Uterus (tissue), 3 donors: ENCODE measurements at regions not wholly inside any gene's neighbourhood (a gene's known extent, or its start where the extent isn't known, plus 50 kb on each side); places are given as distances from the start of the nearest gene placed in this dataset.

Experiments used
- DNase-seq, 2 donors: peaks; one replicate each; pipeline ENCODE4 v3.0.0-alpha.2; 2019 to 2020
- H3K27ac ChIP-seq, 2 donors: fragments of 200-600 bp; sonication (generic); 1 replicate in 1 of 2; 2 replicates in 1 of 2; pipeline ENCODE4 v1.5.1; 2016 to 2018
- H3K27me3 ChIP-seq, 2 donors: fragments of 200-600 bp; sonication (generic); one replicate each; pipeline ENCODE4 v1.5.1; 2018 to 2019; ENCODE audit warnings: control low read depth in 1 of 2
- H3K36me3 ChIP-seq, 2 donors: fragments of 200-600 bp; sonication (generic); one replicate each; pipeline ENCODE4 v1.5.1; 2019; ENCODE audit warnings: control low read depth in 1 of 2
- H3K4me1 ChIP-seq, 2 donors: fragments of 200-600 bp; sonication (generic); one replicate each; pipeline ENCODE4 v1.5.1; 2018 to 2019; ENCODE audit warnings: control low read depth in 1 of 2
- H3K4me3 ChIP-seq, 2 donors: fragments of 200-600 bp; sonication (generic); 1 replicate in 1 of 2; 2 replicates in 1 of 2; pipeline ENCODE4 v1.5.1; 2018 to 2019; ENCODE audit warnings: mild to moderate bottlenecking in 1 of 2
- H3K9me3 ChIP-seq, 2 donors: fragments of 200-600 bp; sonication (generic); one replicate each; pipeline ENCODE4 v1.5.1; 2019; ENCODE audit warnings: control low read depth in 1 of 2
- CTCF ChIP-seq, 4 experiments: fragments of 200-600 bp in 2 of 4; fragments of 450-650 bp in 2 of 4; sonication (generic) in 2 of 4; IDR thresholded peaks; one replicate each; pipeline ENCODE4 v1.5.1; 2016 to 2019; ENCODE audit warnings: antibody characterized with exemption in 4 of 4, mild to moderate bottlenecking in 2 of 4, moderate library complexity in 1 of 4
- POLR2A ChIP-seq, 2 donors: fragments of 450-650 bp; IDR thresholded peaks; one replicate each; pipeline ENCODE4 v1.6.1; 2016; ENCODE audit warnings: antibody characterized with exemption in 2 of 2, mild to moderate bottlenecking in 1 of 2, moderate library complexity in 1 of 2
- intact Hi-C: fragments of 100-400 bp; cut with DNase I; formaldehyde crosslinking; loops from one replicate; pipeline ENCODE4 v1.15.1; 2023; ENCODE audit warnings: low total_unique reads
- donor health status: DM: yes; HTN: yes; CAD: no.

GRCh38 chr18:78849458-78849857, 130.2 kb upstream of the SALL3 start:
- no peak for TF ChIP-seq CTCF (IDR thresholded peaks at IDR 0.05)
- TF ChIP-seq POLR2A (IDR thresholded peaks at IDR 0.05), result no peak
- no peaks in the 10 kb centered on the region for H3K4me1 ChIP-seq
- no peaks in the 10 kb centered on the region for H3K27me3 ChIP-seq
- H3K4me3 ChIP-seq, result no peak overlapping the region
- no peaks in the 10 kb centered on the region for H3K36me3 ChIP-seq
- H3K9me3 ChIP-seq, result no peaks in the 10 kb centered on the region
- intact Hi-C loops, result no loop called here
- no peak for DNase-seq
- H3K27ac ChIP-seq, result no peak overlapping the region

DNA sequence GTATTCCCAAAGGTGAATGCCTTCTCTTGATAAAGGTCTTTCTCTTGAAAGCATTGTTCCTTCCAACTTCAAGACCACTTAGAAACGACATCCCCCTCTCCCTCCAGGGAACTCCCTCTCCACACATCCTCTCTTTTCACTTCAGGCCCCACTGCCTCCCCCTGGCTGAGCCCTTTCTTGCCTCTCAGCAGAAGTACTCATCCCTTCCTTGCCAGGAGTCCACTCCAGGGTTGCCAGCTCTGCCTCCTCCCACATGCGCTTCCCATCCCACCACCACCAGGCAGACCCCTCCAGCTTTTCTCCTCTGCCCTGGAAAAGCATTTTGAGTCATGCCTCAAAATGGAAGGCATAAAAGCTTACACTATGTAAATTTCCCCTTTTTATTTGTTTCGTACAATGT, 126.3 kb upstream of the SALL3 start:
- no peak overlapping the region for H3K4me3 ChIP-seq
- intact Hi-C loops, result no loop called here
- no peak overlapping the region for H3K27ac ChIP-seq
- DNase-seq, result no peak
- H3K27me3 ChIP-seq, result no peaks in the 10 kb centered on the region
- no peak for TF ChIP-seq CTCF (IDR thresholded peaks at IDR 0.05)
- TF ChIP-seq POLR2A (IDR thresholded peaks at IDR 0.05), result no peak
- H3K9me3 ChIP-seq, result no peaks in the 10 kb centered on the region
- no peaks in the 10 kb centered on the region for H3K36me3 ChIP-seq
- no peaks in the 10 kb centered on the region for H3K4me1 ChIP-seq

GRCh38 chr18:78855188-78855587, 124.4 kb upstream of the SALL3 start:
- no peaks in the 10 kb centered on the region for H3K36me3 ChIP-seq
- no peaks in the 10 kb centered on the region for H3K9me3 ChIP-seq
- no peaks in the 10 kb centered on the region for H3K4me1 ChIP-seq
- H3K27ac ChIP-seq, result no peak overlapping the region
- H3K27me3 ChIP-seq, result no peaks in the 10 kb centered on the region
- intact Hi-C loops, result no loop called here
- no peak for DNase-seq
- TF ChIP-seq CTCF (IDR thresholded peaks at IDR 0.05) (no peak), POLR2A (IDR thresholded peaks at IDR 0.05) (no peak)
- no peak overlapping the region for H3K4me3 ChIP-seq

GRCh38 chr18:78856569-78857313, 122.9 kb upstream of the SALL3 start:
- TF ChIP-seq POLR2A (IDR thresholded peaks at IDR 0.05) (no peak), CTCF (IDR thresholded peaks at IDR 0.05) (no peak)
- Histone ChIP-seq H3K36me3 (no peaks in the 10 kb centered on the region), H3K4me1 (no peaks in the 10 kb centered on the region), H3K9me3 (no peaks in the 10 kb centered on the region), H3K4me3 (no peak overlapping the region), H3K27ac (no peak overlapping the region), H3K27me3 (no peaks in the 10 kb centered on the region)
- DNase-seq, result no peak
- intact Hi-C loops, result no loop called here

DNA sequence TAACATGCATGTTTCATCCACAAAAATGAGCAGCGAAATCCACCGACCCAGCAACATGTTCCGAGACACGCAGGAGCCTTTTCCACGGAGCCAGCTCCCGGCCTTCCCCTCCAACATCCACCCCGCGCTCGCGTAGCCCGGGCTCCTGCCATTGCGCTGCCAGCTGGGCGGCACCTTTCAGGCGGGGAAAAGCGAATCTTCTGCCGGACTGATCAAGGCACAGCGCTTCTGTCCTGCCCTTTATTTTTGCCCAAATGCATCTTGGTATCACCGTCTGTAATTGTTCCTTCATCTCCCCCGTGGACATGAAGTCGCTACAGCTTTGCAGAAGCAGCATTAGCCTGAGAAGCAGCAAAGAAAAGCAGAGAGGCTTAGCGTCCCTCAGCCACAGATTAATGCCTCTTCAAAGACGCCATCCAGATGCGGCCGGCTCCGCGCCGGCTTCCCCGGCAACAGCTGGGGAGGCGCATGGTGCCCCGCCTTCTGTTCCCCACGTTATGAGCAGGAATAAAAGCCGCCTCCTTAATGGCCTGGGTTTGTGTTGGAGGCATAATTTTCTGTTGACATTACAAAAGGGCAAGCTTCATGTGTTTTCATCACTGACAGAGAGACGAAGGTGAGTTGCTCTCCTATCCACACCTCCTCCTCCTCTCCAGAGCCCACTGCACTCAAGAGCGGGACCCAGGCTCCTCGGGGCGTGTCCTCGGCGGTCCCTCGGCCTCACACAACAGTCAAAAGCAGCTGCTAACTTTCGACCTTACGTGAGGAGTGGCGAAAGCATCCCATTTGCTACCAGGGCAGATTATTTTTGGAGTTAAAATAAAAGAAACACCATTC, 122.1 kb upstream of the SALL3 start:
- no peak for DNase-seq
- TF ChIP-seq CTCF (IDR thresholded peaks at IDR 0.05), result no peak
- no peak for TF ChIP-seq POLR2A (IDR thresholded peaks at IDR 0.05)
- Histone ChIP-seq H3K9me3 (no peaks in the 10 kb centered on the region), H3K36me3 (no peaks in the 10 kb centered on the region), H3K4me1 (no peaks in the 10 kb centered on the region), H3K27ac (no peak overlapping the region), H3K27me3 (no peaks in the 10 kb centered on the region), H3K4me3 (no peak overlapping the region)
- intact Hi-C loops, result no loop called here
